Heart left ventricle (tissue), 13 donors: ENCODE measurements at regions not wholly inside any gene's neighbourhood (a gene's known extent, or its start where the extent isn't known, plus 50 kb on each side); places are given as distances from the start of the nearest gene placed in this dataset.

Experiments used
- POLR2A ChIP-seq, 2 donors: fragments of 450-650 bp; IDR thresholded peaks; one replicate each; pipeline ENCODE4 v1.6.1; 2017; ENCODE audit warnings: antibody characterized with exemption in 2 of 2, mild to moderate bottlenecking in 2 of 2, moderate library complexity in 2 of 2
- TF ChIP-seq, protein P1 (sequence below), 12 donors: fragments of 200-600 bp; sonication (generic) in 4 of 12; IDR thresholded peaks; one replicate each; pipeline versions ENCODE4 v1.5.0 to v1.8.0; 2018 to 2022; ENCODE audit warnings: antibody characterized with exemption in 12 of 12, mild to moderate bottlenecking in 5 of 12
- donor health status: ischemic (EF 13 %, LVEDD 7.1; RV severe dilation, severe dysfunction).
- donor health status: DM: no; HTN: yes; CAD: no.
- donor health status: DM: no; HTN: no; CAD: no.
- donor health status: ischemic (EF 25% LVEDD 6.9; RV normal size, moderate dysfunction).
- donor health status: ischemic (EF 25% LVEDD 5.7; RV mildly dilated, moderate dysfunction).
- donor health status: ischemic (EF 35%, LVEDD 5.7; RV mildly dilated, moderate dysfunction).
- donor health status: nonischemic (EF 11% LVEDD 7.7; RV severe dilation, severe dysfunction).
- donor health status: DM: yes; HTN: yes; CAD: no.
- donor health status: PGD.
- donor health status: ischemic (EF 29% LVEDD 5.4; RV normal size, mild dysfunction).
- donor health status: nonischemic (EF 23%, LVEDD 6.1; RV moderate dilation, normal function).

DNA sequence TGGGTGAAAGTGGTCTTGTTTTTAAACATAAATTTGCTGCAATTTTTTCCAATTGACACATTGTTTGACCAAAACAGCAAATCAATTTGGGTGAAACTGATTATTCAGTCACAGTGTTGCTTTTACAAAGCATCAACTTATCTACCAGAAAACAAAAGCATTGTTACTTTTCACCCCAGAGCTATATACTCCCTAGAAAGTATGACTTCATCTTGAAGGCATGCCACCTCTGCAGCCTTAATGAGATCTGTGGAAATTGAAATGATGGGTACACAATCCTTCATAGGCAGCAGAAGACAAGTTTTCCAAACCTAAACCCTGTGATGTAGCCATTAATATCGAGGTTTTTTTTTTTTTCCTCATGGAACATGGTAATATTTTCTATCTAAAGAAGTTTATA, 615.9 kb downstream of the CHSY3 start:
- TF ChIP-seq, protein P1, sequence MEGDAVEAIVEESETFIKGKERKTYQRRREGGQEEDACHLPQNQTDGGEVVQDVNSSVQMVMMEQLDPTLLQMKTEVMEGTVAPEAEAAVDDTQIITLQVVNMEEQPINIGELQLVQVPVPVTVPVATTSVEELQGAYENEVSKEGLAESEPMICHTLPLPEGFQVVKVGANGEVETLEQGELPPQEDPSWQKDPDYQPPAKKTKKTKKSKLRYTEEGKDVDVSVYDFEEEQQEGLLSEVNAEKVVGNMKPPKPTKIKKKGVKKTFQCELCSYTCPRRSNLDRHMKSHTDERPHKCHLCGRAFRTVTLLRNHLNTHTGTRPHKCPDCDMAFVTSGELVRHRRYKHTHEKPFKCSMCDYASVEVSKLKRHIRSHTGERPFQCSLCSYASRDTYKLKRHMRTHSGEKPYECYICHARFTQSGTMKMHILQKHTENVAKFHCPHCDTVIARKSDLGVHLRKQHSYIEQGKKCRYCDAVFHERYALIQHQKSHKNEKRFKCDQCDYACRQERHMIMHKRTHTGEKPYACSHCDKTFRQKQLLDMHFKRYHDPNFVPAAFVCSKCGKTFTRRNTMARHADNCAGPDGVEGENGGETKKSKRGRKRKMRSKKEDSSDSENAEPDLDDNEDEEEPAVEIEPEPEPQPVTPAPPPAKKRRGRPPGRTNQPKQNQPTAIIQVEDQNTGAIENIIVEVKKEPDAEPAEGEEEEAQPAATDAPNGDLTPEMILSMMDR (IDR thresholded peaks at IDR 0.05) = no peak
- TF ChIP-seq POLR2A (IDR thresholded peaks at IDR 0.05) = no peak
